Prostate gland (tissue), 2 donors: ENCODE measurements at regions not wholly inside any gene's neighbourhood (a gene's known extent, or its start where the extent isn't known, plus 50 kb on each side); places are given as distances from the start of the nearest gene placed in this dataset.

Experiments used
- CTCF ChIP-seq, 4 experiments: fragments of 200-600 bp in 2 of 4; fragments of 450-650 bp in 2 of 4; sonication (generic) in 2 of 4; IDR thresholded peaks; 1 replicate in 3 of 4; 2 replicates in 1 of 4; pipeline ENCODE4 v1.5.1; 2016 to 2019; ENCODE audit warnings: antibody characterized with exemption in 4 of 4, mild to moderate bottlenecking in 2 of 4, moderate library complexity in 2 of 4
- POLR2AphosphoS5 ChIP-seq: sonication (generic); formaldehyde crosslinking; IDR thresholded peaks from one replicate; pipeline ENCODE4 v1.6.1; 2017; ENCODE audit warnings: antibody characterized with exemption

DNA sequence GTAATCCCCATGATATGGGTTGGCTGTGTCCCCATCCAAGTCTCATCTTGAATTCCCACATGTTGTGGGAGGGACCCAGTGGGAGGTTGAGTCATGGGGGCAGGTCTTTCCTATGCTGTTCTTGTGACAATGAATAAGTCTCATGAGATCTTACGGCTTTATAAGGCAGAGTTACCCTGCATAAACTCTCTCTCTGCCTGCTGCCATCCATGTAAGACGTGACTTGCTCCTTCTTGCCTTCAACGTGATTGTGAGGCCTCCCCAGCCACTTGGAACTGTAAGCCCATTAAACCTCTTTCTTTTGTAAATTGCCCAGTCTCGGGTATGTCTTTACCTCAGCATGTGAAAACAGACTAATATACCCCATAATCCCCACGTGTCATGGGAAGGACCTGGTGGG, 61.9 kb upstream of the LDAH start:
- TF ChIP-seq POLR2AphosphoS5 (no peak), CTCF (IDR thresholded peaks at IDR 0.05) (no peak)
